Type B pancreatic cell (in vitro differentiated cells): ENCODE measurements at regions not wholly inside any gene's neighbourhood (a gene's known extent, or its start where the extent isn't known, plus 50 kb on each side); places are given as distances from the start of the nearest gene placed in this dataset.

Experiments used
- DNase-seq: peaks from one replicate; pipeline ENCODE4 v3.0.0; 2021; ENCODE audit warnings: mixed read lengths; ENCODE audit not compliant: unreplicated experiment; ENCODE audit errors: extremely low spot score
- H3K27ac Mint-ChIP-seq: 2 replicates; pipeline ENCODE4 v1.8.0; 2021; ENCODE audit warnings: mild to moderate bottlenecking, mixed read lengths
- H3K27me3 Mint-ChIP-seq: 2 replicates; pipeline ENCODE4 v1.8.0; 2021; ENCODE audit warnings: mixed read lengths
- H3K36me3 Mint-ChIP-seq: 2 replicates; pipeline ENCODE4 v1.8.0; 2021; ENCODE audit warnings: mixed read lengths
- H3K4me1 Mint-ChIP-seq: one replicate; pipeline ENCODE4 v1.8.0; 2021; ENCODE audit warnings: mixed read lengths; ENCODE audit not compliant: unreplicated experiment
- H3K4me3 Mint-ChIP-seq: 2 replicates; pipeline ENCODE4 v1.8.0; 2021; ENCODE audit warnings: mild to moderate bottlenecking, mixed read lengths
- H3K9me3 Mint-ChIP-seq: 2 replicates; pipeline ENCODE4 v1.8.0; 2021; ENCODE audit warnings: mixed read lengths
- CTCF ChIP-seq: fragments of 200-600 bp; sonication (generic); conservative IDR thresholded peaks from 2 replicates; pipeline ENCODE4 v1.5.0; 2021; ENCODE audit warnings: antibody characterized with exemption, mild to moderate bottlenecking

DNA sequence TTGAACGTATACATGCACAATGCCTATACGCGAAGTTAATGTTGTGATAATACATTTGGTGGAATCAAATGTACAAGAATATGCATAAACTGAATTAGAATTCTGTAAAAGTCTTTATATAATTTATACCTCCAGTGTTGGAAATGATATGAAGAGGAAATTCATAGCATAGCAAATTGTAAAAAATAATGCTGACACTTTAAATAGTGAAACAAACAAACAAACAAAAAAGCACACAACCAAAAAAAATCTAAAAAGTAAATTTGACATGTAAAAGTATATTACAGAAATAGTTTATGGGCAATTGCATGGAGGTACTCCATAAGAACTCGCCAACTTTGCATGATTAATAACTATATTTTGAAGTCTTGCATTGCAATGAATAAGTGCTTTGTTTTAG, 780.9 kb downstream of the TBC1D32 start:
- Mint-ChIP-seq H3K36me3 (no peaks in the 10 kb centered on the region), H3K4me1 (no peaks in the 10 kb centered on the region), H3K27me3 (no peaks in the 10 kb centered on the region), H3K9me3 (no peaks in the 10 kb centered on the region), H3K27ac (no peak overlapping the region), H3K4me3 (no peak overlapping the region)
- TF ChIP-seq CTCF: no peak
- no peak for DNase-seq

- DNase-seq: no peak
- no peak for TF ChIP-seq CTCF
- H3K27ac Mint-ChIP-seq: no peak overlapping the region
- no peaks in the 10 kb centered on the region for H3K36me3 Mint-ChIP-seq
- no peak overlapping the region for H3K4me3 Mint-ChIP-seq
- H3K9me3 Mint-ChIP-seq: no peaks in the 10 kb centered on the region
- no peaks in the 10 kb centered on the region for H3K27me3 Mint-ChIP-seq
- no peaks in the 10 kb centered on the region for H3K4me1 Mint-ChIP-seq
Observed at GRCh38 chr6:120545353-120545752, 788.9 kb downstream of the TBC1D32 start.

GRCh38 chr6:120534954-120535353, 799.3 kb downstream of the TBC1D32 start:
- peaks cover 4% of the 10 kb centered on the region for H3K9me3 Mint-ChIP-seq
- H3K4me1 Mint-ChIP-seq: no peaks in the 10 kb centered on the region
- H3K4me3 Mint-ChIP-seq: no peak overlapping the region
- no peaks in the 10 kb centered on the region for H3K27me3 Mint-ChIP-seq
- no peak for TF ChIP-seq CTCF
- H3K36me3 Mint-ChIP-seq: no peaks in the 10 kb centered on the region
- no peak overlapping the region for H3K27ac Mint-ChIP-seq
- no peak for DNase-seq

DNA sequence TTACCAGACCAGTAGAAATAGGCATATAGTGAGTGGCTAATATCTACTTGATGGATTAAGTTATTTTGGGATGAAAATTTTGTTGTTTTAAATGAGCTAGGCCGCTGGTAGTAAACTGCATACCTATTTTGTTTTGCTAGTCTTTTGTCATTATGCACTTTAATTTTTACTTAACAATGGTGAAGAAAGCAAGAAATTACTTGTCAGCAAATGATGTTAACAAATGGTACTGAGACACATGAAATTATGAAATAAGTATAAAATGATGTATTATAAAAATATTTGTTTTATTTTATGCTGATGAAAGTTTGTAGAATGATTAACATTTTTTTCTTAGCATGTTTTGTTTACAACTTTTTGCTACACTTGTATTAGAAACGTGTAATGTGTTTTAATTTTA, 807.7 kb downstream of the TBC1D32 start:
- H3K36me3 Mint-ChIP-seq: no peaks in the 10 kb centered on the region
- no peak overlapping the region for H3K4me3 Mint-ChIP-seq
- no peak overlapping the region for H3K27ac Mint-ChIP-seq
- TF ChIP-seq CTCF: no peak
- H3K4me1 Mint-ChIP-seq: no peaks in the 10 kb centered on the region
- no peak for DNase-seq
- H3K27me3 Mint-ChIP-seq: no peaks in the 10 kb centered on the region
- no peaks in the 10 kb centered on the region for H3K9me3 Mint-ChIP-seq

DNA sequence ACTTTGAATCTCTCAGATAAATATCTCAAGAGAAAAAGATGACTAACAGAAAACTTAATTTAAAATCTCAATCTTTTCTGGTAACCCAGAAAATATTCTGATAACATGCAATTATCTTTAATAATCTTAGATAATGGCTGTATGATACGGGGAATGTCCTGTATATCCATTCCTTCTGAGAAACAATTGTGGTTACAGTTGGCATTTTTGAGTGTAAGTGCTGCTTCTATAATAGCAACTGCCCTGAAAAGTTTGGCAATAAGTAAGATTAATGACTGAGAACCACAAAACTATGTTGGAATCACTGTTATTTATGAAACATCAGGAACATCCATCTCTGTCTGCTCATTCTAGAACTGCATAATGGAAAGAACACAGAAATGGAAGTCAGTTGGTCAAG, 819.7 kb downstream of the TBC1D32 start:
- no peak for DNase-seq
- no peaks in the 10 kb centered on the region for H3K9me3 Mint-ChIP-seq
- H3K4me3 Mint-ChIP-seq: no peak overlapping the region
- TF ChIP-seq CTCF: no peak
- H3K4me1 Mint-ChIP-seq: no peaks in the 10 kb centered on the region
- no peak overlapping the region for H3K27ac Mint-ChIP-seq
- H3K36me3 Mint-ChIP-seq: no peaks in the 10 kb centered on the region
- H3K27me3 Mint-ChIP-seq: no peaks in the 10 kb centered on the region

DNA sequence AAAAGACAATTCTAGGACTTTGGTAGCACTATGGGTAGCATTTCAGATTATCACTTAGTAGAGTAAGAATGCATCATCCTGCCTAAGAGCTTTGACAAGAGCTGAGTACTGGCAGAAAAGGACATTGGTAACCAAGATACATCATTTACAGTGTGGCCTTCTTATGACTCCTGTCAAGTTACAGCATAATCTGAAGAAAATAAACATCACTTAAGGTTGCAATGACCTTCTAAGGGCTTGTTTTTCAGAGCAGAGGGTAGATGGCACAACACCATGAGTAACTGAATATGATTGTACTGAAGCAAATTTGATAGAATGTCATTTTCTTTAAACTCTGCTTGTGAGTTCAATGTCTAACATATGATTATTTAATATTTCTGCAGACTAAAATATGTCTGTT, 822.6 kb downstream of the TBC1D32 start:
- Mint-ChIP-seq H3K27ac (no peak overlapping the region), H3K4me3 (no peak overlapping the region), H3K36me3 (no peaks in the 10 kb centered on the region), H3K4me1 (no peaks in the 10 kb centered on the region), H3K27me3 (no peaks in the 10 kb centered on the region), H3K9me3 (no peaks in the 10 kb centered on the region)
- no peak for DNase-seq
- no peak for TF ChIP-seq CTCF
